ENCODE measurements at regions not wholly inside any gene's neighbourhood (a gene's known extent, or its start where the extent isn't known, plus 50 kb on each side); places are given as distances from the start of the nearest gene placed in this dataset.

- no peak for DNase-seq
Measured at GRCh38 chr1:73181190-73181540, 898.8 kb upstream of the NEGR1 start.

GRCh38 chr1:73180397-73181189 lies 898.3 kb upstream of the NEGR1 start:
- DNase-seq: no peak

- no peak for DNase-seq
Measured at GRCh38 chr1:73176902-73177301, 894.6 kb upstream of the NEGR1 start.

GRCh38 chr1:73167009-73167657 lies 884.8 kb upstream of the NEGR1 start:
- no peak for DNase-seq

- no peak for DNase-seq
Measured at GRCh38 chr1:73162564-73162963, 880.2 kb upstream of the NEGR1 start.

- no peak for DNase-seq
Measured at GRCh38 chr1:73161418-73161817, 879.1 kb upstream of the NEGR1 start.

- DNase-seq: no peak
Measured at GRCh38 chr1:73160759-73161158, 878.4 kb upstream of the NEGR1 start.

GRCh38 chr1:73144311-73144710 lies 862.0 kb upstream of the NEGR1 start:
- no peak for DNase-seq

- DNase-seq: no peak
Measured at GRCh38 chr1:73136975-73137374, 854.6 kb upstream of the NEGR1 start.

- DNase-seq: no peak
Measured at GRCh38 chr1:73106931-73107330, 824.6 kb upstream of the NEGR1 start.

- DNase-seq: no peak
Measured at GRCh38 chr1:73105755-73106154, 823.4 kb upstream of the NEGR1 start.

- no peak for DNase-seq
Measured at GRCh38 chr1:73104749-73105148, 822.4 kb upstream of the NEGR1 start.

- DNase-seq: no peak
Measured at GRCh38 chr1:73100216-73100615, 817.9 kb upstream of the NEGR1 start.

- DNase-seq: no peak
Measured at GRCh38 chr1:73097917-73098316, 815.6 kb upstream of the NEGR1 start.

GRCh38 chr1:73096841-73097240 lies 814.5 kb upstream of the NEGR1 start:
- no peak for DNase-seq

- DNase-seq: no peak
Measured at GRCh38 chr1:73092383-73092782, 810.0 kb upstream of the NEGR1 start.

- DNase-seq: no peak
Measured at GRCh38 chr1:73066866-73067265, 784.5 kb upstream of the NEGR1 start.

GRCh38 chr1:73065339-73066041 lies 783.2 kb upstream of the NEGR1 start:
- peak; percentile 1 for DNase-seq

- DNase-seq: no peak
Measured at GRCh38 chr1:73056826-73057225, 774.5 kb upstream of the NEGR1 start.

GRCh38 chr1:73044241-73045036 lies 762.1 kb upstream of the NEGR1 start:
- DNase-seq: no peak

- no peak for DNase-seq
Measured at GRCh38 chr1:73042403-73042802, 760.1 kb upstream of the NEGR1 start.

GRCh38 chr1:73040811-73041210 lies 758.5 kb upstream of the NEGR1 start:
- no peak for DNase-seq

- DNase-seq: no peak
Measured at GRCh38 chr1:73034271-73034670, 751.9 kb upstream of the NEGR1 start.
